NCI-H1105 (cell line): ENCODE measurements at regions not wholly inside any gene's neighbourhood (a gene's known extent, or its start where the extent isn't known, plus 50 kb on each side); places are given as distances from the start of the nearest gene placed in this dataset.
"Not testable (repeated sequence)": the region's sequence is repeated elsewhere in the genome, so short reads cannot be mapped to it uniquely, and the experiment has no call there.

Source experiments
- DNase-seq: peaks from one replicate; lab custom pipeline; 2025; lab: John Stamatoyannopoulos, UW

DNA sequence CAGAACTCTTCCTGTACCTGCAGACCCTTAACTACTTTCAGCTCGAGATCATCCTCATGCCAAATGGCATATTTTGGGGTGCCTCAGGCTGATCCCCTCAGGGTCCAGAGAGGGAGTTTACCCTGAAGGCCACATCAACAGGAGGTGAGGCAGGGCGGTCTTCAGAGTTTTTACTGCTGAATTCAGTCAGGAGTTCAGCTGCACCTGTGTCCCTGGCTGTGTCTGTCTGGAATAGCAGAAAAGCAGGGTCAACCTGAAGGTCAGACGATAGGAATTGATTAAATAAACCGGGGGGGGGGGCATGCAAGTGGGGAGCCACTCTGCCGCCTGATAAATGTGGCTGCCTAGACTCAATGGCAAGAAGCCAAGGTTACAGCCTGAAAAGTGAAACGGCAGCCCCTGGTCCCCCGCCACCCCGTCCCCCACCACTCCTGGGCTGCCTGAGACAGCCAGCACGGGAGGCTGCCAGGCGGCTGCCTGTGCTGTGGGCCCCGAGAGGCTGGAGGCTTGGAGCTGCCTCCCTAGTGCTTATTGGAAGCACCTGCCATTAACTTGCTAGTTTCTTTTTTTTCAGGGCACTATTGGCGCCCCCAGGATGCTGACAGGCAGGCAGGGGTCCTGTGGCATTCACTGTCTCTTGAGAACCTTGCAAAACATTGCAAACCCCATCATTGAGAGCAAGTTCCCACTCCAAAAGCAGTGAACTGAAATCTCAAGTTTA lies 182.7 kb upstream of the PPP1R26 start:
- DNase-seq: peak; percentile 31

DNA sequence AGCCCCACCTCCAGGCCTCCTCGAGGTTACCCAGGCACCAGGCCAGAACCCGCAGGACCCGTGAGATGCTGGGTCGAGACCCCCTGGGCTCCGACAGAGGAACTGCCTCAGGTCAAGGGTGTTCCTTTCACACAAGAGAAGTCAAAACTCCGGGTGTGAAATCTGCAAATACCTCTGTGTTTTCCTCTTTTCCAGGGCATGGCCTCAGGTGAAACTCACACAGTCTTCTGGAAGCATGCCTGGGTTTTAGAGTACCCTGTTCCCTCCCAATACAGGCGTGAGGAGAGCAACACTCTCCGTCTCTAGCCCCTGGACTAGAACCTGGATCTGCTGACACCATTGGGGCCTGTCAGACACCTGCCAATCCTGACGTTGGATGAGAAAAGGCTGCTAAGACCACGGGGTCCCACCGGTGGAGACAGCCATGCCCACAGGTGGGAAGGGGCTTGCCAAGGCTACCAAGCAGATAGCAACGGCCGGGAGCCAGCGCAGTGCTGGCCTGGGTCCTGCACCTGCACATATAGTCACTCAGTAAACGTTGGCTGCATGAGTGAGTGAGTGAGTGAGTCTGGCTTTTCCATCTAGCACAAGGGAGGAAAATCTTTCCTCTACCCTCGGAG lies 182.0 kb upstream of the PPP1R26 start:
- no peak for DNase-seq

DNA sequence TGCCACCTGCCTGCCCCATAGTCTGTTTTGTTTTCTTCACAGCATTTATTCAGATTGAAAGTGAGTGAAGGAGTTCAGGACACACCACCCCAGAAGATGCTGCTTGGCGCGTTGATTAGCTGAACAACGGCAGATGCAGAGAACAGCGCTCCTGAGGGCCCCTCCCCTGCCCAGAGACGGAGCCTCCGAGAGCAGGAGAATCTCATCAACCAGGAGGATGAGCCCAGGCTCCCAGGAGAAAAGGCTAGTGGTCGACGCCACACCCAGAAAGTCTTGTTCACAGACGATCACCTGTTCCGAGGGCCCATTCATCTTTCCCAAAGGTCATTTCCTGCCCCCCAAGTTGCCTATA lies 180.4 kb upstream of the PPP1R26 start:
- DNase-seq: no peak

DNA sequence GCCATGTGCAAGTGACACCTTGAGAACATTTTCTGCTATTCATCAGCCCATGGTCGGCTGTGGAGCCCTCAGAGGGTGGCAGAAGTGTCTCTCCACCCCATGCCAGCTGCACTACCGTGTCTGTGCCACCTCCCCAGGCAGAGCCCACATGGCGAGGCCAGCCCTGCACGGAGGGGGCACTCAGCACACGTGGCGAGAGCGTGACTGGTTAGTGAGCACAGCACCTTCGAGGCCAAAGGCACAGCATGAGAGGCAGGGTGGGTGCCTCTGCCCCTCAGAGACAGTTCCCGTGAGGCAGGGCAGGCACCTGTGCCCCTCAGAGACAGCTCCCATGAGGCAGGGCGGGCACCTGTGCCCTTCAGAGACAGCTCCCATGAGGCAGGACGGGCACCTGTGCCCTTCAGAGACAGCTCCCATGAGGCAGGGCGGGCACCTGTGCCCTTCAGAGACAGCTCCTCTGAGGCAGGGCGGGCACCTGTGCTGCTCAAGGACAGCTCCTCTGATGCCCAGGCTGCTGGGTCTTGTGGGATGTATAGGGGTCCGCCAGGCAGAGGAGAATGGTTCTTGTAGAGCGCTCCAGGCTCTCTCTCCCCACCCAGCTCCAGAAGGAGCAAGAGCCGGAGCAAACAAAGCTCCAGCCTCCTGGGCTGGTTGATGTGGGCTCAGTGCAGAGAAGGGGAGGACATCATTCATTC lies 179.8 kb upstream of the PPP1R26 start:
- no peak for DNase-seq

DNA sequence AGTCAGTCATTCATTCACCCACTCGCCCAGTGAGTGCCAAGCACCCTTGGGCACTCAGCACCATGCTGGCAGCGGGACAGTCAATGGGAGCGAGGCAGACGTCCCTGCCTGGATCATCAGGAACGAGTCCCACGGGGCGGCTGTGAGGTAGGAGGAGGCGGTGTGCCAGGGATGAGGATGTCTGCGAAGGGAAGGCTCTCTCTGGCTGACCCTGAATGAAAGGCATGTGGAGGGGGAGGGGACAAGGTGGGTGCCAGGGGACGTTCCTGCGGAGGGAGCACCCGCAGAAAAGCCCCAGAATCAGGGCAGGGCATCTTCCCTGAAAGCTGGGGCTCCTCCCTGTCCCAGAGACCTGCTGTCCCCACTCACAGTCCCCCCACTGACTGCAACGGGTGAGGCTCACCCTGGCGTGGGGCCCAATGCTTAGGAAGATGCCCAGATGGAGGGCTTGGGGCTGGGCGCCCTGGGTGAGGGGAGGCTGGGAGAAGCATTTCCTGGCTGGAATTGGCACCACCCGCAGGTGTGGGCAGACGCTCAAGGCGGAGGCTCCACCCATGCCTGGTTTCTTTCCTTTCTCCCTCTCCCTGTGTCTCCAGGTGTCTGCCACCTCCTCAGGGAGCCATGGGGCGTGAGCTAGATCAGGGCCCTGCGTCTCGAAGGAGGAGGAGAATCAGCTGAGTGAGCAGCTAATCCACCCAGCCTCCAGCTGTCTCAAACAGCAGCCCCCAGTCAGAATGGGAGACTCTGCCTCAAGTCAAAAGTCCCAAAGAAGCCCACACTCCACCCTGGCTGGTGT lies 179.0 kb upstream of the PPP1R26 start:
- peak; percentile 30 for DNase-seq

DNA sequence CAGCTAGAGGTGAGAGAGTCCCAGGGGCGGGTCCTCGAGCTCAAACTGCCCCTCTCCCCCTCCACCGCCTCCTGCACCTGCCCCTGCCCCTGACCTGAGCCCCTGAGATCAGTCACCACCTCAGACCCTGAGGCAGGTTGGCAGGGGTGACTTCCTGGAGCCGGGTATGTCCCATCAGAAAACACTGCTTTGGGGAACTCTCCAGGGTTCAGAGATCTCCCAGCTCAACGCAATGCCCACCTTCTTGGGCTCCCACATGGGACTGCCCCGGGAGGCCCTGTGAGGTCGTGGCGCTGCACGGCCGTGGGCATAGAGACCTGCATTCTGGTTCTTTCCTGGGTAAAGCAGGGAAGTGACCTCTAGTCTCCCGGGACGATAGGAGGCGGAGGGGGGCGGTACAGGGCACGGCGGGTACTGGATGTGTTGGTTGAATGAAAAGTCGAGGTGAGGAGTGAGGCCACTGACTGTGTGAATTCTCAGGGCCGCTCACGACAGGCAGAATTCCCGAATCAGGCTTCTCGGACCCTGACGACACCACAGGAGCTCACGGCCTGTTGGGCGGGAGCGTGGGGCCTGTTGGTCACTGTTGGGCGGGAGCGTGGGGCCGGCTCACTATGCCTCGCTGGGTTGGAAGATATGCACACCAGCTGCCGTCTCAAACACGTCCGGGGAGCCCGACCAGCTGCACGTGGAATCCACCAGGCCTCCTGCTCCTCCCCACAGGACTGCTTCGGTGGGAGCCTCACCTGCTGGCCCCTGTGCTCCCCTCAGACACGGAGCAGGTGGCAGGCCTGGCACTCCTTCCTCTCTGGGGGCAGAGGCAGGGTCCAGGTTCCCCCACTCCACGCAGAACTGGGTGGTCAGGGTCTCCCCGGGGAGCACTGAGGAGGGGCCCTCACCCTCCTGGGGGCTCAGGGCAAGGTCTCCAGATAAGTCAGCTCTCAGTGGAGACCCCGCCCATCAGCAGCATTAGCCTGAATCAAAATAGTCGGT lies 178.0 kb upstream of the PPP1R26 start:
- DNase-seq: no peak

DNA sequence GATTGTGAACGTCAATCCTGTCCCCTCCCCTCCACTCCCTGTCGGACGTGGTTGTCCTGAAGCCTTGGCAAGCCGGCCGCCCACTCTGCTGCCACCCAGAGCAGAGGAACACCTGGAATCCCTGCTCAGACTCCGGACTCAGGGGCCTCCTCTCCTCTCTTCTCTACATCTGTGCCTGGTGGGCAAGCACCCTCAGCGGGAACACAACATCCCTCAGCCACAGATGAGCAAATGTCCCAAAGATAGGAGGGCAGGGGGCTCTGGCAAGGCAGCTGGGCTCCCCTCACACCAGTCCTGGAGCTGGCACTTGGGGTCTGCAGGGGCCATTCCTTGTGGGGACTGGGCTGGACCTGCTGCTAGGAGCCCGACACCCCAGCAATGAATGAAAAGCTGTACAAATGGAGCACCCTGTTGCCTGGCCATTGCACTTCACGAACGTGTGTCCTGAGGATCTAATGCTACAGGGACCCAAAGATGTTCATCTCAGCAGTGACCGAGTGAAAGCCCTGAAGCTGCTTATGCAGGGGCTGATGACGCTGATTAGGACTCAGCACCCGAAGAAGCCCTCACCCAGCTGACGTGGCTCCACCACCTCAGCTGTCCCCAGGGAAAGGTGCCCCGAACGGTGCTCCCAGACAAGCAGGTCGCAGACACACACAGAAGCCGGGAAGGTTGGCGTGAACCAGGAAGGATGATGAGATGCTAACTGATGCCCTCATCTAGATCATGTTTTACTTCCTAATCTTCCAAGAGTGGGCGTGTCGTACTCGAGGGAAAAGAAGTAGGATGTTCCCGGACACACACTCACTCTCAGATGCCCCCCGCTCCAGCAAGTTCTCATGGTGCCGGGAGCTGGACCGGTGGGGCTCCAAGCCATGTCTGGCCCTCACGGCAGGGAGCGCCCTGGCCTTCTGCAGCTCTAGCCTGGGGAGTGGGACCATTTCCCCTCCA lies 177.0 kb upstream of the PPP1R26 start:
- no peak for DNase-seq

DNA sequence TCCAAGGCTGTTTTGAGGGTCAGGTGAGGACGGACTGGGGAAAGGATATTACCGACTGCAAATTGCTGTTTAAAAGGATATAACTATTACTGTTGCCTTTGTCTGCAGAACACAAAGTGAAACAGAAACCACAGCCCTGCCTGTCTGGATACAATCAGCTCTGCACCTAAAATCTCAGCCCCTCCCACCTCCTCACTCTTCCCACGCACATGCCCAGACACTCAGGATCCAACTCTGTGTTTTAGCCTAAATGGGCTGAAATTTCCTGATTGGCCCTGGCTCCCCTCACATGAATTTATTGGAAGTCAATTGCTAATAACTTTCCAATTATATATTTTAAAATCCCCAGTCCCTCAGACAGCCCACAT lies 176.3 kb upstream of the PPP1R26 start:
- no peak for DNase-seq

DNA sequence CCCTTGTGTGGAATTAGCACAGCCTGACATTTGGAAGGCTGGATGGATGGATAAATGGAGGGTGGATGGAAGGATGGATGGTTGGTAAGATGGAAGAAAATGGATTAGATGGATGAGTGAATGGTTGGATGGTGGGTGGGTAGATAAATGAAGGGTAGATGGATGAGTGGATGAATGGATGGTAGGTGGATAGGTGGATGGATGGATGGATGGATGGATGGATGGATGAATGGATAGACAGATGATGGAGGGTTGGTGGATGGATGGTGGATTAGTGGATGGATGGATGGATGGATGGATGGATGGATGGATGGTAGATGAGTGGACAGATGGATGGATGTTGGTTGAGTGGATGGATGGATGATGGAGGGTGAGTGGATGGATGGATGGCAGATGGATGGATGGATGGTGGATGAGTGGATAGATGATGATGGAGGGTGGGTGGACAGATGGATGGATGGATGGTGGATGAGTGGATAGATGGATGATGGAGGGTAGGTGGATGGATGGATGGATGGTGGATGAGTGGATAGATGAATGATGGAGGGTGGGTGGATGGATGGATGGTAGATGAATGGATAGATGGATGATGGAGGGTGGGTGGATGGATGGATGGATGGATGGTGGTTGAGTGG lies 175.6 kb upstream of the PPP1R26 start:
- DNase-seq: no peak

DNA sequence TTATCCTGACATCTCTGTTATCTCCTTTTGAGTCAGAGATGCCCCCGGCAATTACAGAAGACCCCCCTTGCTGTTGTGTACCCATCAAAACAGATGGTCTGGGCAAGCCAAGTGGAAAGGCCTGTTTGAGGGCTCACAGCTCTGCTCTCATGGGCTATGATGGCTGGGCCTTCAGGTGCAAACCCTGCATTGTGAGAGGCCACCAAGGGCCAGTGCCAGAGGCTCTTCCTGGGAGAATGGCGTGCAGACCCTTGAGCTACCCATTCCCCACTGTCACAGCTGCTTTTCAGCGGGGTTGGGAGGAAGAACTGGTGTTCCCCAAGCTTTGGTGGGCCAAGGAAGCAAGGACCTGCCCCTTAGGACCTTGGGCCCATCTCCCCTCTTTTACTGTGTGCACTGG lies 174.7 kb upstream of the PPP1R26 start:
- DNase-seq: no peak

DNA sequence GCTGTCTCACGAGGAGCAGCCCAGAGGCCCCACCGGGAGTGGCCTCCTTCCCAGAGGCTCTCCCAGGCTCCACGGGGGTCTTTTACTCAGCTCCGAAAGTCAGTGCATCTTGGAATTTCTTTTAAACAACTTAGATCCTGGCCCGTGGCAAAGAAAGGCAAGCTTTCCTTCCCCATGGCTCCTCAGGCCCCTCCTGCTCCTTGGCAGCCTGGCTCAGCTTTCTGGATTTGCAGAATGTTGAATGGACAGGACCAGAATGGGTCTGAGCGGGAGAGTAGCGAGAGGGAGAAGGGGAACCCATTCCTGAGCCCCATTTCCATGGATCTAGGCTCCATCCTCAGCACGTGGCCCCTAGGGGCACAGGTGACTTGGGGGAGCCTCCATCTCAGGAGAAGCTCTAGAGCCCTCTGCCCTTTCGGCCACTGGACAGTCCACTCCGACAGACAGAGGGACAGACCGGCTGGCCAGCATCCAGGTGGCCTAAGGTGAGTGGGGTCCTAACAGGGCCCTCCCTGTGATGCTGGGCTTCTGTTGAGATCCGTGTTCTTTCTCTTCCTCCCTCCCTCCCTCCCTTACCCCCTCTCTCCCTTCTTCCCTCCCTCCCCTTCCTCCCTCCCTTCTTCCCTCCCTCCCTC lies 173.9 kb upstream of the PPP1R26 start:
- DNase-seq: no peak

DNA sequence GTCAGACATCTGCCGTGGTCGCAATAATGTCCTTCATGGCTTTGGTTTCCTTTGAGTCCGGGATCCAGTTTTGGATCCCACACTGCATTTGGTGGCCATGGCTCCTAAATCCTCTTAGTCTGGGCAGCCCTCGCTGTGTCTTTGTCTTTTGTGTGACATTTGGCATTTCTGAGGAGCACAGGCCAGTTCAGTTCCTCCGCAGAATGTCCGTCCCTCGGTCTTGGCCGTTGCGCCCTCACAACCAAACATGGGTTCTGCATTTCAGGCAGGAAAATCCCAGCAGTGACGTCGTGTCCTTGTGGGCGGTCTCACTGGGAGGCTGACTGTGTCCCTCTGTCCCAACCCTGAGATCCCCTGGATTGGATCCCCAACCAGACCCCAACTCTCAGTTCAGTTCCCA lies 172.9 kb upstream of the PPP1R26 start:
- DNase-seq: no peak

DNA sequence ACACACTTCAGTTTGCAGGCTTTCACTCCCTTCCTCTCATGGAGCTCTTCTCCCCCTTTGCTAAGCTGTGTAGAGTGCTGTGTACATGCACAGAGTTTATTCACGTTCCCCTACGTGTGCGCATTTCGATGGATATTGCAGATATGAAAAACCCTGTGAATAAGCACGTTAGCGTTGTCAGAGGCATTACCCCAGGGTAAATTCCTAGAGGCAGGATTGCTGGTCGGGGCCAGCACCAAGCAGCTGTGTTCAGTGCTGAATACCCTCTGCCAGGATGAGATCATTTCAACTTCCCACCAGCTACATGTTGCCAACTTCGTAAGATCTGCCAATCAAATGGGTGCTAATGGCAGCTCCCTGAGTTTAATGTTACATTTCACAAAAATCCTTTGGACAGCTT lies 172.3 kb upstream of the PPP1R26 start:
- DNase-seq: no peak

DNA sequence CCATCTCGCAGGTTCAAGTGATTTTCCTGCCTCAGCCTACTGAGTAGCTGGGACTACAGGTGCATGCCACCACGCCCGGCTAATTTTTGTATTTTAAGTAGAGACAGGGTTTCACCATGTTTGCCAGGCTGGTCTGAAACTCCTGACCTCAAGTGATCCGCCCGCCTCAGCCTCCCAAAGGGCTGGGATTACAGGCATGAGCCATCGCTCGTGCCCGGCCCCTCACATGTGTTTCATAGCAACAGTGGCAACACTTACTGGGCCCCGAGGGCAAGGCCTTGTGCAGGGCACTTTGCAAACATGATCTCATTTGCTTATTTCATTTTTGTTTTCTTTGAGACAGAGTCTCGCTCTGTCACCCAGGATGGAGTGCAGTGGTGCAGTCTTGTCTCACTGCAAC lies 171.7 kb upstream of the PPP1R26 start:
- DNase-seq: not testable (repeated sequence)

DNA sequence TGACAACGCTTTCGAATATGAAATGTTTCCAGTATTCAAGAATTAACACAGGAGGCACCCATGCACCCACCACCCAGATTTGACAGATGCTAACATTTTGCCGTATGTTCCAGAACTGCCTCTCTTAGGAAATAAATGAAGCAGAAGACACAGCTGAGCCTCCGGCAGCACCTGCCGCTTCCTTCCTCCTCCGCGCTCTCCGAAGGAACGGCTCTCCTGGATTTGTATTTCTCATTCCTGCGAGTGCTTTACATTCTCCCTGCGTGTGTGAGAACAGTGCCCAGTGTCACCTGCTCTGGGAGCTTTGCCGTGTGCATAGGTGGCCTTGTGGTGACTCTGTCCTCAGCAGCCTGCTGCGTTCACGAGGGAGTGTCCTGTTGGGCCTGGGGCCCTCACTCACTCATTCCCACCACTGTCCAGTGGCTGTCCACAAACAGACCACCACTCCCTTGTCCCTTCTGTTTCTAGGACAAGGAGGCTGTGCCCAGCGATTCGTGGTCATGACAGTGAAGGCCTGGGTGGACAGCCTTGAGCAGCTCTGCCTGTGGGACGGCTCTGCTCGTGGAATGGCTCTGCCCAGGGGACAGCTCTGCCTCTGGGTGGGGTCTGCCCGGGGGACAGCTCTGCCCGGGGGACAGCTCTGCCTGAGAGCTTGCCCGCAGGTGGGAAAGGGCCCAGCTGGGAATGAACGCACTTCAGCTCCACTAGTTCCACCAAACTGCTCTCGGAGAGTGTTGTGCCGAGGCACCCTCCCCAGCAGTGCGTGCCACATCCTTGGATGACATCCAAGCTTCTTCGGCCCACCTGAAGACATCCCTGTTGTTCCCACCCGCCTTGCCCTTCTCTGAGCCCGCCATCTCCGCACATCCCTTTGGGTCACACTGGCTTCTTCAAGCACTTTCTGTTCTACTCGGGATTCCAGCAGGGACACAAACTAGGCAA lies 170.5 kb upstream of the PPP1R26 start:
- DNase-seq: no peak

DNA sequence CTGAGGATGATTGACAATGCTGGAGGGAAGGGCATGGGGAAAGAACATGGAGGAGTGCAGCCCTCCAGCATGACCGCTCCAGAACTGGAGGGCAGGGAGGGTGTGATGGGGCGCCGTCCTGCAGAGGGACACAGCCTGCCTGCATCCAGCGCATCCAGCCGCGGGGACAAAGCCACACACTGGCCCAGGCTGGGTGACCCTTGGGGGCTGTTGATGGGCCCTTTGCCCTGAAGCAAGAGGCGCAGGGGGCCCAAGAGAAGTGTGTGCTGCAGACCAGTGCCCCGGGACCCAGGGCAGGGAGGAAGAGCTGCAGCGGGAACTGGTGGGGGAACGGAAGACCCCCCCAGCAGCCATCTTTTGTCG lies 169.8 kb upstream of the PPP1R26 start:
- DNase-seq: no peak

DNA sequence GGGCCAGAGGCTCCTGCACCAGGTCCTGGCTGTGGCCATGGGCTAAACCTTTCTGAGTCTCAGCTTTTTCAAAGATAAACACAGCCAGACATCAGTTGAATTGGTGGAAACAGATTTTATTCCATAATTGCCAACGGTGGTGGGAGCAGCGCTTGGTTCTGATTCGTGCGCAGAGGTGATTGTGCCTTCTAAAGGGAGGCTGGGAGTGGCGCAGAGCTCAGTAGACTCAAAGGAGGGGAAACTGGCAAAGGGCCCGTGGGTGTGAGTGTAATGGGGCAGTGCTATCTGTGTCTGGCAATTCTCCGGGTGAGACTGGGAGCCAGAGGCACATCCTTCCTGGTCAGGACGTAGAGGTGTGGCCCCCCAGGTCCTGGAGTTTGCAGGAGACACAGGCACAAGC lies 169.4 kb upstream of the PPP1R26 start:
- no peak for DNase-seq

DNA sequence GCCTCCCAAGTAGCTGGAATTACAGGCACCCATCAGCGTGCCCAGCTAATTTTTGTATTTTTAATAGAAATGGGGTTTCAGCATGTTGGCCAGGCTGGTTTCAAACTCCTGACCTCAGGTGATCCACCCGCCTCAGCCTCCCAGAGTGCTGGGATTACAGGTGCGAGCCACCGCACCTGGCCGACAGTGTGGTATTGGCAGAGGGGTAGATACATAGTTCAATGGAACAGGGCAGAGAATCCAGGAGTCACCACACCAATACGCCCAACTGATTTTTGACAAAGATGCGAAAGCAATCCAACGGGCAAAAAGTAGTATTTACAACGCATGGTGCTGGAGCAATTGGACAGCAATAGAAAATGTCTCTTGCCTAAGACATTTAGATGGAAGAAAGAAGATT lies 164.0 kb upstream of the PPP1R26 start:
- DNase-seq: no peak
